Activated T-cell treated with anti-CD3 and anti-CD28 coated beads for 1 hour (primary cell): ENCODE measurements at regions not wholly inside any gene's neighbourhood (a gene's known extent, or its start where the extent isn't known, plus 50 kb on each side); places are given as distances from the start of the nearest gene placed in this dataset.
"Not testable (repeated sequence)": the region's sequence is repeated elsewhere in the genome, so short reads cannot be mapped to it uniquely, and the experiment has no call there.

Experiments used
- DNase-seq: peaks from one replicate; pipeline ENCODE4 v3.0.0-alpha.2; 2020; ENCODE audit warnings: low read depth

- no peak for DNase-seq
Measured at GRCh38 chr10:35854661-35855060, 212.6 kb upstream of the FZD8 start.

- no peak for DNase-seq
Measured at GRCh38 chr10:35852721-35853120, 210.6 kb upstream of the FZD8 start.

GRCh38 chr10:35848412-35848811, 206.3 kb upstream of the FZD8 start:
- DNase-seq, result no peak

GRCh38 chr10:35844686-35845085, 202.6 kb upstream of the FZD8 start:
- DNase-seq, result no peak

GRCh38 chr10:35843524-35844181, 201.6 kb upstream of the FZD8 start:
- no peak for DNase-seq

GRCh38 chr10:35838054-35838453, 196.0 kb upstream of the FZD8 start:
- DNase-seq, result no peak

- DNase-seq, result no peak
Measured at GRCh38 chr10:35835545-35835944, 193.4 kb upstream of the FZD8 start.

- no peak for DNase-seq
Measured at GRCh38 chr10:35834877-35835494, 192.9 kb upstream of the FZD8 start.

- no peak for DNase-seq
Measured at GRCh38 chr10:35827783-35828182, 185.7 kb upstream of the FZD8 start.

GRCh38 chr10:35824704-35825103, 182.6 kb upstream of the FZD8 start:
- no peak for DNase-seq

GRCh38 chr10:35822316-35822715, 180.2 kb upstream of the FZD8 start:
- DNase-seq, result no peak

- no peak for DNase-seq
Measured at GRCh38 chr10:35821339-35821911, 179.3 kb upstream of the FZD8 start.

GRCh38 chr10:35819736-35820135, 177.6 kb upstream of the FZD8 start:
- no peak for DNase-seq

GRCh38 chr10:35819011-35819410, 176.9 kb upstream of the FZD8 start:
- no peak for DNase-seq

GRCh38 chr10:35817109-35817508, 175.0 kb upstream of the FZD8 start:
- DNase-seq, result not testable (repeated sequence)

GRCh38 chr10:35813219-35813618, 171.1 kb upstream of the FZD8 start:
- DNase-seq, result no peak

- no peak for DNase-seq
Measured at GRCh38 chr10:35808344-35808743, 166.2 kb upstream of the FZD8 start.

GRCh38 chr10:35803046-35803445, 160.9 kb upstream of the FZD8 start:
- DNase-seq, result no peak

- no peak for DNase-seq
Measured at GRCh38 chr10:35797187-35797586, 155.1 kb upstream of the FZD8 start.

GRCh38 chr10:35795131-35795824, 153.2 kb upstream of the FZD8 start:
- DNase-seq, result no peak

GRCh38 chr10:35794703-35795102, 152.6 kb upstream of the FZD8 start:
- no peak for DNase-seq

- no peak for DNase-seq
Measured at GRCh38 chr10:35792291-35792690, 150.2 kb upstream of the FZD8 start.

GRCh38 chr10:35789996-35790395, 147.9 kb upstream of the FZD8 start:
- DNase-seq, result no peak
